GM12891 (cell line): ENCODE measurements at regions not wholly inside any gene's neighbourhood (a gene's known extent, or its start where the extent isn't known, plus 50 kb on each side); places are given as distances from the start of the nearest gene placed in this dataset.

ENCODE experiments used
- POLR2A ChIP-seq: IDR thresholded peaks from 2 replicates; pipeline ENCODE4 v1.6.1; 2011; ENCODE audit warnings: low read depth, low read length, control low read depth
- POLR2AphosphoS5 ChIP-seq: IDR thresholded peaks from 2 replicates; pipeline ENCODE4 v1.6.1; 2011; ENCODE audit warnings: low read depth, low read length, control low read depth

DNA sequence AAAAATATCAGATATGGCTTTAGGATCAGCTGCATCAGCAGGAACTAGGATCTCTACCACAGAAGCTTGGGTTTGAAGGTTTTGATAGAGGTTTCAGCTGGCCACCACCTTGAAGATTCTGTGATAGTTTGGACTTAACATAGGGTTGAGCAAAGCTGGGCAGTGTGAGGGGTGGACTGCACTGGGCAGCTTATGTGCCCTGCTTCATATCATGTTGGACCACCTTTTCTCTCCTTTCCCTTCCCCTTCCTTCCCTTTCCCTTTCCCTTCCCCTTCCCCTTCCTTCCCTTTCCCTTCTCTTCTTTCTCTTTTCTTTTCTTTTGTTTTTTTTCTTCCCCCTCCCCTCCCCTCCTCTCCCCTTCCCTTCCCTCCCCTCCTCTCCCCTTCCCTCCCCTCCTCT, 196.3 kb upstream of the CXCR4 start:
- TF ChIP-seq POLR2AphosphoS5 = no peak
- no peak for TF ChIP-seq POLR2A
